ENCODE measurements at regions not wholly inside any gene's neighbourhood (a gene's known extent, or its start where the extent isn't known, plus 50 kb on each side); places are given as distances from the start of the nearest gene placed in this dataset.
"Not testable (repeated sequence)": the region's sequence is repeated elsewhere in the genome, so short reads cannot be mapped to it uniquely, and the experiment has no call there.

- peak; percentile 76 for DNase-seq
Observed at GRCh38 chr13:24995225-24995804, 100.6 kb upstream of the PABPC3 start.

- DNase-seq, result peak; percentile 34
Observed at GRCh38 chr13:24997367-24997967, 98.5 kb upstream of the PABPC3 start.

GRCh38 chr13:24998433-24998832 lies 97.5 kb upstream of the PABPC3 start:
- no peak for DNase-seq

GRCh38 chr13:25001476-25002206 lies 94.3 kb upstream of the PABPC3 start:
- DNase-seq, result peak; percentile 12

GRCh38 chr13:25002311-25002710 lies 93.6 kb upstream of the PABPC3 start:
- peak; percentile 80 for DNase-seq

GRCh38 chr13:25004489-25004888 lies 91.4 kb upstream of the PABPC3 start:
- DNase-seq, result not testable (repeated sequence)

- peak; percentile 24 for DNase-seq
Observed at GRCh38 chr13:25005050-25005497, 90.9 kb upstream of the PABPC3 start.

GRCh38 chr13:25007389-25007788 lies 88.5 kb upstream of the PABPC3 start:
- not testable (repeated sequence) for DNase-seq

GRCh38 chr13:25014398-25014973 lies 81.5 kb upstream of the PABPC3 start:
- not testable (repeated sequence) for DNase-seq

- not testable (repeated sequence) for DNase-seq
Observed at GRCh38 chr13:25017176-25017575, 78.8 kb upstream of the PABPC3 start.

GRCh38 chr13:25017808-25018728 lies 77.9 kb upstream of the PABPC3 start:
- not testable (repeated sequence) for DNase-seq

- DNase-seq, result no peak
Observed at GRCh38 chr13:25018729-25019115, 77.2 kb upstream of the PABPC3 start.

- not testable (repeated sequence) for DNase-seq
Observed at GRCh38 chr13:25019741-25020140, 76.2 kb upstream of the PABPC3 start.

- no peak for DNase-seq
Observed at GRCh38 chr13:25024175-25024574, 71.8 kb upstream of the PABPC3 start.

- no peak for DNase-seq
Observed at GRCh38 chr13:25032160-25032559, 63.8 kb upstream of the PABPC3 start.

GRCh38 chr13:25034173-25034572 lies 61.8 kb upstream of the PABPC3 start:
- no peak for DNase-seq

GRCh38 chr13:25037057-25037813 lies 58.7 kb upstream of the PABPC3 start:
- DNase-seq, result peak; percentile 57

- DNase-seq, result no peak
Observed at GRCh38 chr13:25042151-25042865, 53.6 kb upstream of the PABPC3 start.

GRCh38 chr13:25044071-25044470 lies 51.9 kb upstream of the PABPC3 start:
- no peak for DNase-seq

All from fibroblast of skin of back (primary cell).